ENCODE measurements at regions not wholly inside any gene's neighbourhood (a gene's known extent, or its start where the extent isn't known, plus 50 kb on each side); places are given as distances from the start of the nearest gene placed in this dataset.
"Not testable (repeated sequence)": the region's sequence is repeated elsewhere in the genome, so short reads cannot be mapped to it uniquely, and the experiment has no call there.

- H3K4me3 ChIP-seq: no peak overlapping the region
- no peak for TF ChIP-seq POLR2AphosphoS5 (IDR thresholded peaks at IDR 0.05; ENCODE audit: borderline replicate concordance, low read depth, low read length)
- no peak for TF ChIP-seq FOXP2 (optimal IDR thresholded peaks at IDR 0.05; ENCODE audit: control extremely low read depth, extremely low read length, insufficient read depth)
- TF ChIP-seq EZH2 (IDR thresholded peaks at IDR 0.05): no peak
- H3K36me3 ChIP-seq (ENCODE audit: insufficient read depth, low read length): no peaks in the 10 kb centered on the region
- H3K9me3 ChIP-seq (ENCODE audit: low read depth, low read length): no peaks in the 10 kb centered on the region
- no peak overlapping the region for H3K9ac ChIP-seq (ENCODE audit: insufficient read length)
- H3K27ac ChIP-seq: no peak overlapping the region
- DNase-seq (ENCODE audit: low read depth, low spot score): no peak
Measured at GRCh38 chr1:238608144-238608543, 717.4 kb upstream of the ZP4 start.

- H3K36me3 ChIP-seq (ENCODE audit: insufficient read depth, low read length): no peaks in the 10 kb centered on the region
- H3K4me3 ChIP-seq: no peak overlapping the region
- H3K9me3 ChIP-seq (ENCODE audit: low read depth, low read length): no peaks in the 10 kb centered on the region
- no peak for TF ChIP-seq FOXP2 (optimal IDR thresholded peaks at IDR 0.05; ENCODE audit: control extremely low read depth, extremely low read length, insufficient read depth)
- no peak for TF ChIP-seq POLR2AphosphoS5 (IDR thresholded peaks at IDR 0.05; ENCODE audit: borderline replicate concordance, low read depth, low read length)
- DNase-seq (ENCODE audit: low read depth, low spot score): no peak
- no peak overlapping the region for H3K27ac ChIP-seq
- H3K9ac ChIP-seq (ENCODE audit: insufficient read length): no peak overlapping the region
Measured at GRCh38 chr1:238606896-238607295, 716.2 kb upstream of the ZP4 start.

- DNase-seq (ENCODE audit: low read depth, low spot score): no peak
- Histone ChIP-seq H3K9ac (ENCODE audit: insufficient read length) (no peak overlapping the region), H3K27ac (no peak overlapping the region), H3K36me3 (ENCODE audit: insufficient read depth, low read length) (no peaks in the 10 kb centered on the region), H3K9me3 (ENCODE audit: low read depth, low read length) (no peaks in the 10 kb centered on the region), H3K4me3 (no peak overlapping the region)
- no peak for TF ChIP-seq EZH2 (IDR thresholded peaks at IDR 0.05)
- no peak for TF ChIP-seq FOXP2 (optimal IDR thresholded peaks at IDR 0.05; ENCODE audit: control extremely low read depth, extremely low read length, insufficient read depth)
Measured at GRCh38 chr1:238606457-238606856, 715.7 kb upstream of the ZP4 start.

GRCh38 chr1:238604357-238604756 is 713.6 kb upstream of the ZP4 start:
- Histone ChIP-seq H3K4me3 (no peak overlapping the region), H3K9me3 (ENCODE audit: low read depth, low read length) (no peaks in the 10 kb centered on the region), H3K9ac (ENCODE audit: insufficient read length) (no peak overlapping the region), H3K36me3 (ENCODE audit: insufficient read depth, low read length) (no peaks in the 10 kb centered on the region), H3K27ac (no peak overlapping the region)
- no peak for DNase-seq (ENCODE audit: low read depth, low spot score)
- TF ChIP-seq POLR2AphosphoS5 (IDR thresholded peaks at IDR 0.05; ENCODE audit: borderline replicate concordance, low read depth, low read length) (no peak), FOXP2 (optimal IDR thresholded peaks at IDR 0.05; ENCODE audit: control extremely low read depth, extremely low read length, insufficient read depth) (no peak), EZH2 (IDR thresholded peaks at IDR 0.05) (no peak)

- not testable (repeated sequence) for H3K36me3 ChIP-seq (ENCODE audit: insufficient read depth, low read length); H3K9me3 ChIP-seq (ENCODE audit: low read depth, low read length); H3K4me3 ChIP-seq; H3K9ac ChIP-seq (ENCODE audit: insufficient read length); DNase-seq (ENCODE audit: low read depth, low spot score); H3K27ac ChIP-seq
Measured at GRCh38 chr1:238601604-238602003, 710.9 kb upstream of the ZP4 start.

GRCh38 chr1:238596703-238597102 is 706.0 kb upstream of the ZP4 start:
- Histone ChIP-seq H3K4me3 (no peak overlapping the region), H3K9me3 (ENCODE audit: low read depth, low read length) (no peaks in the 10 kb centered on the region), H3K36me3 (ENCODE audit: insufficient read depth, low read length) (no peaks in the 10 kb centered on the region), H3K9ac (ENCODE audit: insufficient read length) (no peak overlapping the region), H3K27ac (no peak overlapping the region)
- TF ChIP-seq EZH2 (IDR thresholded peaks at IDR 0.05) (no peak), POLR2AphosphoS5 (IDR thresholded peaks at IDR 0.05; ENCODE audit: borderline replicate concordance, low read depth, low read length) (no peak), FOXP2 (optimal IDR thresholded peaks at IDR 0.05; ENCODE audit: control extremely low read depth, extremely low read length, insufficient read depth) (no peak)
- DNase-seq (ENCODE audit: low read depth, low spot score): no peak

- Histone ChIP-seq H3K9me3 (ENCODE audit: low read depth, low read length) (no peaks in the 10 kb centered on the region), H3K4me3 (no peak overlapping the region), H3K36me3 (ENCODE audit: insufficient read depth, low read length) (no peaks in the 10 kb centered on the region), H3K9ac (ENCODE audit: insufficient read length) (no peak overlapping the region), H3K27ac (no peak overlapping the region)
- no peak for DNase-seq (ENCODE audit: low read depth, low spot score)
- TF ChIP-seq POLR2AphosphoS5 (IDR thresholded peaks at IDR 0.05; ENCODE audit: borderline replicate concordance, low read depth, low read length): no peak
Measured at GRCh38 chr1:238592621-238593020, 701.9 kb upstream of the ZP4 start.

GRCh38 chr1:238589843-238590435 is 699.2 kb upstream of the ZP4 start:
- Histone ChIP-seq H3K36me3 (ENCODE audit: insufficient read depth, low read length) (no peaks in the 10 kb centered on the region), H3K9me3 (ENCODE audit: low read depth, low read length) (no peaks in the 10 kb centered on the region), H3K9ac (ENCODE audit: insufficient read length) (no peak overlapping the region), H3K4me3 (0 out of 2 replicates have a peak overlapping the region, but pooled peaks have one; percentile 16), H3K27ac (peak overlapping the region; percentile 35)
- DNase-seq (ENCODE audit: low read depth, low spot score): no peak
- TF ChIP-seq FOXP2 (optimal IDR thresholded peaks at IDR 0.05; ENCODE audit: control extremely low read depth, extremely low read length, insufficient read depth) (no peak), POLR2AphosphoS5 (IDR thresholded peaks at IDR 0.05; ENCODE audit: borderline replicate concordance, low read depth, low read length) (no peak), EZH2 (IDR thresholded peaks at IDR 0.05) (no peak)

GRCh38 chr1:238582816-238583215 is 692.1 kb upstream of the ZP4 start:
- no peak overlapping the region for H3K9ac ChIP-seq (ENCODE audit: insufficient read length)
- no peak overlapping the region for H3K27ac ChIP-seq
- H3K4me3 ChIP-seq: no peak overlapping the region
- no peaks in the 10 kb centered on the region for H3K36me3 ChIP-seq (ENCODE audit: insufficient read depth, low read length)
- DNase-seq (ENCODE audit: low read depth, low spot score): no peak
- no peaks in the 10 kb centered on the region for H3K9me3 ChIP-seq (ENCODE audit: low read depth, low read length)
- no peak for TF ChIP-seq POLR2AphosphoS5 (IDR thresholded peaks at IDR 0.05; ENCODE audit: borderline replicate concordance, low read depth, low read length)
- TF ChIP-seq FOXP2 (optimal IDR thresholded peaks at IDR 0.05; ENCODE audit: control extremely low read depth, extremely low read length, insufficient read depth): no peak
- TF ChIP-seq EZH2 (IDR thresholded peaks at IDR 0.05): no peak

All from SK-N-MC (cell line).